GM19023 (cell line): ENCODE measurements at regions not wholly inside any gene's neighbourhood (a gene's known extent, or its start where the extent isn't known, plus 50 kb on each side); places are given as distances from the start of the nearest gene placed in this dataset.
"Not testable (repeated sequence)": the region's sequence is repeated elsewhere in the genome, so short reads cannot be mapped to it uniquely, and the experiment has no call there.

Source experiments
- ATAC-seq: cut with Tn5 transposase; IDR thresholded peaks from one replicate; pipeline ENCODE4 v1.9.1; 2021; ENCODE audit warnings: mild to moderate bottlenecking, moderate library complexity; ENCODE audit not compliant: unreplicated experiment

DNA sequence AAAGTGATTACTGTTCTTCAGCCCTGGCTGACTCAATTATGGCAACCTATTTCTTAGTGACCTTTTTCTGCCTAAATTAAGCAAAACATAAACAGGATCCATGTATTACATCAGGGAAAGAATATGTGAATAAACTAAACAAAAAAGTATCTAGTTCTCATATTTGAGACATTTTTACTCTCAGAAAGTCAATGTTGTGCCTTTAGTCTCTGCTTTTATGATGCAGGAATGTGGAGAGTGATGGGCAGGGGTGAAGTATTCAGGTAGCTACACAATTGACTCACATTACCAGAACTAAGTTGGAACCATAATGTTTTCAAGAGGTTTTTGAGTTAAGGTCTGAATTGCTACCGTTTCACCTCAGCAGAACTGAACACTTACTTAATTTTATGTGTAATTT, 462.7 kb upstream of the CXADR start:
- no peak for ATAC-seq

DNA sequence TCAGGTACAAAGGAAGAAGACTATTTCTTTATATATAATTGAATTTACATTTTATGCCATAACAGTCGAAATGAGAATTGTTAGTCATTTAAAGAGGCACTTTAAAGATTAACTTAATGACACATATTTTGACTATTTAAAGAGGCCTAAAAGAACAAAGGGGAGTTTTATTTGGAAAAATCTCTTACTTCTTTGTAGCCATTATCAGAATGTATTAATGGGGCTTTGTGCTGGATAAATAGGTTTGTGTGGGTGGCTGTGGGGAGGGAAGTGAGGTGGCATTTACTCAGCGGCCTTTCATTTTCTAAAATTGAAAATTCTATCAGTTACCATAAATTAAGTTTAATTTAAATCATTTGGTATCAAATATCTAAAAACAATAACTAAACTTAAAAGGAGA, 462.2 kb upstream of the CXADR start:
- ATAC-seq, result no peak

DNA sequence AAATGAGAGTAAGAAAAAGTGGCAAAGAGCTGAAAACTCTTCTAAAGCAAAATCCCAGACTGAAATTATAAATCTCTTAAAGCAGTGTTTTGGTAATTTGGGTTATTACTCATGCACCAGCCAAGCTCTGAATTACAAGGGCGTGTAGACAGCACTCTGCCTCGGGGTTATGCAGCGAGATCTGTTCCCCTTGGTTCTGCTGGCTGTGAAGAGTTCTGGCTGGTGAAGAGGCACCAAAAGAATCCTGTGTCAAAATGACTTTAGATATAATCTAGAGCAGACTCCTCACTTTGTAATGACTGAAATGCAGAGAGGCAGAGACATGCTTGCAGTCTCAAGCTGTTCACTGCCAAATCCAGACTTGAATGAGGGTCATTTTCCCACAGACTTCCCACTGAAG, 461.8 kb upstream of the CXADR start:
- no peak for ATAC-seq

DNA sequence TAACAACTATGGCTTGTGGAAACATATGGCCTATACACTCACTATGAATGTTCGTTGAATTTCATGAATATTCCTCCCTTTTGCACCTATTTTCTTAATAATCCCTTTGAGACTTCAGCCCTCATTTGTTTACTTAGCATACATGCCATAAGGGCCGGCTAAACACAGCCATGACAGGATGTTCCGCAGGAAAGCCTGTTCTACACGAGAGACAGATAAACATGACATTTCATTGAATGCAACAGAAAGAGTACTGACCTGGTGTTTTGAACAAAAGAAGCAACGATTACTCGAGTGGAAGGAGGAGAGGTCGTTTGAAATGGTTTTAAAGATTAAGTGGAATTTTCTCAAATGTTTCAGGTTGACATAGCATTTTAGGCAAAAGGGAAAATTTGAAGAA, 459.5 kb upstream of the CXADR start:
- no peak for ATAC-seq

DNA sequence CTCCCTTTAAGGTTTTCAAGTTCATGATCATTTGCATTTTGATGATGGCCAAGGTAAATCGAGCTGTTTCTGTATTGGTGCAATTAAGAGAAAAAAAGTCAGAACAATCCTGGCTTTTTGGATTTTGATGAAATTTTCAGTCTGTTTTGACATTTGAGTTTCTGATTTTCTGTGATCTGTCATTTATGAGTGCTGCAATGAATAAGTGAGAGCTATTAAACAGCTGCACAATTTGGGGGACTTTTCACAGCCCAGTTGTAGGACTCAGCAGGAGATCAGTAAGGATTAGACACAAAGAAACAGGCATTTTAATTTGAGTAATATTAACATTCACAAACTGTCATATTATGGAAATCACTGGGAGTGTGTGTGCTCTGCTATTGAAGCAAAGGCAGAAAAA, 452.9 kb upstream of the CXADR start:
- ATAC-seq, result no peak

DNA sequence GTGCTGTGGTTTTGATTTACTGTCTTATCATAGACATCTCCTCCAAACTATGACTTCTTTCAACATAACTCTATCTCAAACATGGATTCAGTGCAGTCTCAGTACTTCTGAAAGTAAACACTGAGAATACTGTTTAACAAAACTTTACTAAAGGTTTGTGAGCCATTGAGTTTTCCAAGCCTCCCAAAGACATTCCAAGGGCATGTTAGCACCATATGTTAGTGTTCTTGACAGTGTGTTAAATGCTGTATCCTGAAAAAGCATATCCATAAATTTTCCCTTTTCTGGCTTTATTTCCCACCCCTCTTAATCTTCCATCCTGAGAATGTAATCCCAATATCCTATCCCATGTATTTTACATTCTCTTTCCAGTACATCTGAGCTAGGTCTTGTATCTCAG, 446.8 kb upstream of the CXADR start:
- ATAC-seq, result no peak

DNA sequence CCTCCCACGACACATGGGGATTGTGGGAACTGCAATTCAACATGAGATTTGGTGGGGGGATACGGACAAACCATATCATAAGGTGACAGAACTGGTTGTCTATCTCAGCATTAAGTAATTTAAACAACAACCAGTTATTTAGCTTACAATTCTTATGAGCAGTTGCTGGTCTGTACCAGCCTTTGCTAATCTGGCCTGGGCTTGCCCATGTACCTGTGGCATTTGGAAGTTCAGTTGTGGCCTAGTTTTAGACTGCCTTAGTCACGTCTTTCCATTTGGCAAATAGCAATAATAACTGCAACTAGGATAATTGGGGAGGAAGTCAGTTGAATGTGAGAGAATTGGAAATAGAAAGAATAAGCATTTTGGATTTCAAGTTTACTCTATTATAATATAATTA, 441.8 kb upstream of the CXADR start:
- ATAC-seq, result no peak

DNA sequence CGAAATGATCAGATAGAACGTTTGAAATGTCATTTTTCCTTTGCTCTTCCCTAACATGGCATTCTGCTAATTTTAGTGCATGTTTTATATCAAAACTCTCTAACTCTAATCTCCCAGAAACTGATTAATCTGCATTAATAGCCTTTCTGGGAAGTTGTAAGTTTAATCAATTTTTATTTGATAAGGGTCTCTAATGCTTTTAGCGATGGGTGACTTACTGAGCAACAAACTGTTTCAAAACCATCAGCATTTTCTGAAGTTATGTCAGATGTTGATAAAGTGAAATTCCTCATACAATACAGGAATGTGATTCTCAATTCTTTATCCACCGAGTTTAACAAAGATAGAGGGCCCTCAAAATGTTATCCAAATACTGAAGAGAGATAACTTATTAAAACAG, 431.6 kb upstream of the CXADR start:
- no peak for ATAC-seq

DNA sequence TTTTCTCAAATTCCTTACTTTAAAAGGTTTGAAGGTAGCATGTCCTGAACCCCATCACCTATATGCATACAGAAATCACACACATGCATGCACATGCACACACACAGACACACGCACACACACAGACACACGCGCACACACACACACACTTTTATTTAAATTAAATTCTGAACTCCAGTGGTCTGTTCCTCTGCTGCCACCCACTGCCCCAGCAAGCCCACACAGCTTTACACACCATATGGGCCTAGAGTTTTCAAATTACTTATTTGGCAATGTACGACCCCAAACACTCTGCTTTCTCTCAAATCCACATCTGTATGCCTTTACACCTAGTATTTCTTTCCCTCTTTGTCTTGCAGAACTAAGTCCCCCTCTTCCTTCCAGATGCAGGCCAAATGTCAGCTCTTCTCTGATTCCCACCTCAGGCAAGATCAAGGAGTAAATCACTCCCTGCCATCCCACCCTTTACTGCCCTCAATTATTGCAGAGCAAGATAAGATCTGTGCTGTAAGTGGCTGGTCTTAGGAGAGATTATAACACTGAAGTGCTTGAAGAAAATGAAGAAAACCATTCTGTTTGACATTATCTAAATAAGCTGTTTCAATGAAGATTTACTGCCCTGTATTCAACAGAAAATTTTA, 429.9 kb upstream of the CXADR start:
- ATAC-seq, result no peak

DNA sequence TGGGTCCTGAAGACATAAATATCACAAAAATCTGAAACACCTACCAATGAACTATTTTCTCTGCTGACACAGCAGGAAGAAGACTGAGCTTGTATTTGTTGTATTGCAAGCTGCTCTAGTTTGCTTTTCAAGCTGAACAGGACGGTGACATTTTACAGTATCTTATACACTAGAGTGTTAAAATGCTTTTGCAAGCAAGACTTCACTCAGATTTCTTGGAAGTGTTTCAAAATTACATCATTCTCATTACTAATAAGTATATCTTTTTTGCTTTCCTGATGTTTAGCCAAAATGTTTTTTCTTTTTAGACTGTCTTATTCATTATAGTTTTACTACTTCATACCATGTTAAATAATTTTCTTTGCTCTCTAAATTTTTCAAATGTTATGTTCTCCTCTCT, 427.1 kb upstream of the CXADR start:
- ATAC-seq, result no peak

DNA sequence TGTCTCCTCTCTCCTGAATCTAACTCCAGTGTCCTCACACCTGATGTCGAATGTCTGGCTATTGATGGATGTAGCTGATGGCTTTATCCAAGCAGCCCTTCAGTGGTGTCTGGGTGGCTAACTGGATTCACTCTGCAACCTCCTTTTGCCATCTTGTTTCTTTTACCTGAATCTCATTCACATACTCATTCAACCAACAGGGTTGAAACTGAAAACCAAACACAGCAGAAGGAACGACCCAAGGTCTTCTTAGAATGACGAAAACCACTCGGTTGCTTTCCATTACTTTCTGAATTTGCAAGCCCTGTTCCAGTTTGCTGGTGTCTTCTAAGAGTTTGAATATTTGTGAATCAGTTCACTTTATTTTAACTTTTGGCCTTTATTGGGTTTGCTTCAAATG, 424.3 kb upstream of the CXADR start:
- ATAC-seq, result no peak

DNA sequence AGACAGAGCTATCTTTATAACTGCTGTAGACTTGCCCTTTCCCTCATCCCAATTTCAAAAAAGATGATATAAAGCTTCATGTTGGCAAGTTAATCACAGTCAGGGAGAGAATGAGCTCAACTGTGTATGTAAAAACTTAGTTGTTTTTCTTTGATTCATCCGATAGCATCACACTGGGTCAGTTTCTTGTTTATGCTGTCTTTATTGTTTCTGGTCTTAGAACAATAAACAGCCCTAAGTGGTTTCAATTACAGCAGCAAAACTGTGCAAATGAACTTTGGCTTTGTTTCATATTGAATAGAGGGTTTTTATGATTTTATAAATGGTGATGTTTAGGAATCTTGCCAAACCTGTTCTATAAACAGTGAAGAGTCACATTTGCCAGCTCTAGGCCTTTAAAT, 423.8 kb upstream of the CXADR start:
- ATAC-seq, result no peak

DNA sequence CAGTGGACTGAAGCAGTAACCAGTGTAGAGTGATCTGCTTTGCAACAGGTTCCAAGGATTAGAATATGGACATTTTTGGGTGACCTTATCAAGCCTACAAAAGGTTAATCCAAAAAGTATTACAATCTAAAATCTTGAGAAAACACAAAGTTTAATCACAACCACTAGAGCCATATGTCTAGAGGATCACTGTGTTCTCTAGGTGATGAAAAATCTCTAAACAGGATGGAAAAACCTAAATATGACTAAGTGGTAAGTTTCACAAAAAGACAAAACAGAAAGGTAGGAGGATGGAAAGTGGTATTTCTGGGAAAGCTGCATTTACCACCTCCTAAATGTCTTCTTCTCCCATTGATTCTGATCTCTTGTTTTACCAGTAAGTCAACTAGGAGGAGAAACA, 411.1 kb upstream of the CXADR start:
- no peak for ATAC-seq

DNA sequence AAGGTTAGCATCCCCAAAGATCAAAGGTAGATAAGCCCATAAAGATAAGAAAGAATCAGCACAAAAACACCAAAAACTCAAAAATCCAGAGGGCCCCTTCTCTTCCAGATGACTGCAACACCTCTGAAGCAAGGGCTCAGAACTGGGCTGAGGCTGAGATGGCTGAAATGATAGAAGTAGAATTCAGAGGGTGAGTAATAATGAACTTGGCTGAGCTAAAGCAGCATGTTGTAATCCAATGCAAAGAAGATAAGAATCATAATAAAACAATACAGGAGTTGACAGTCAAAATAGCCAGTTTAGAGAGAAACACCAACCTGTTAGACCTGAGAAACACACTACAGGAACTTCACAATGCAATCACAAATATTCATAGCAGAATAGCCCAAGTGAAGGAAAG, 406.9 kb upstream of the CXADR start:
- ATAC-seq, result no peak

DNA sequence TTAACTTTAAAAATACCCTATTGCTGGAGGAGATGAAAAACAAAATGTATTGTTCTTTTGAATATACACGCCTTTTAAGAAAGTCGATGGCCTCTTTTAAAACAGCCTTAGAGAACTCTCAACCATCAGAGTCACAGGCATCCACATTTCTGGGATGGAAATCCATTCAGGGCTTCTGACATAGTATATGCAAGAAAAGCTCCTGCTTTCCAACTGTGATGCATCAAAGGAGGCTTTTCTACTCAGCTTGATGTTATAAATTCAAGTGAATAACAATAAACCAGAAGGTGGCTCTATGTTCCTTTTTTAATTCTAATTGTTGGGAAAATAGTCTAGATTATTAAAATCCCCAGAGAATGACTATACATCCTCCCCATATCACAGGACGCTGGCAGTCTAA, 398.8 kb upstream of the CXADR start:
- ATAC-seq, result no peak

DNA sequence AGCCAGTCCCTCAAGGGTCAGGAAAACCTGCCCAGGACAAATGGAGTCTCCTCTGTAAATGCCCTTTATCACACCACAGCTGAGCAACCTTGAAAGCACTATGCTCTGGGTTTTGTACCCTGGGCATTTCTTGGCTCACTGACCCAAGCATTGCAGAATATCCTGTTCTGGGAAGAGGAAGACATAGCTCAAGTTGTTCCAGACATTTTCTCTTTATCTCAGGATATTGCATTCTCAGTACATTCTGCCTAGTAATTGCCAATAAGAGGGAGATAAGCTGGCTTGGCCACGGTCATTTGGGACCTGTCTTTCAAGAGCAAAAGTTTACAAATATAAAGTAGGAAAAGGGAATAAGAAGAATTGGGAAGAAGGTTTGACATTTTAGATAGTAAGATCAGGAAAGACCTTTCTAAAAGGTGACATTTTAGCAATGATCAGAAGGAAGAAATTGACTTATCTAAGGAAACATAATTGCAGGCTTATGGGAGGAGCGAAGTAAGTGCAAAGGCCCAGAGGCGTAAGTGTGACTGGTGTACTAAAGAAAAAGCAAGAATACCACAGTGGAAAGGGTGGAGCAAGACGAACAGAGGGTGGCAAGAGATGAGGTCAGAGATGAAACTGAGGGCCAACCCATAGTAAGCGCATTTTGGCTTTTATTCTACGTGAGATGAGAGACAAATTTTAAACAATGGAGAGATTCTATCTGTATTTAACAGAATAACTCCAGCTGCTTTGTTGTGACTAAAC, 394.0 kb upstream of the CXADR start:
- ATAC-seq, result no peak

DNA sequence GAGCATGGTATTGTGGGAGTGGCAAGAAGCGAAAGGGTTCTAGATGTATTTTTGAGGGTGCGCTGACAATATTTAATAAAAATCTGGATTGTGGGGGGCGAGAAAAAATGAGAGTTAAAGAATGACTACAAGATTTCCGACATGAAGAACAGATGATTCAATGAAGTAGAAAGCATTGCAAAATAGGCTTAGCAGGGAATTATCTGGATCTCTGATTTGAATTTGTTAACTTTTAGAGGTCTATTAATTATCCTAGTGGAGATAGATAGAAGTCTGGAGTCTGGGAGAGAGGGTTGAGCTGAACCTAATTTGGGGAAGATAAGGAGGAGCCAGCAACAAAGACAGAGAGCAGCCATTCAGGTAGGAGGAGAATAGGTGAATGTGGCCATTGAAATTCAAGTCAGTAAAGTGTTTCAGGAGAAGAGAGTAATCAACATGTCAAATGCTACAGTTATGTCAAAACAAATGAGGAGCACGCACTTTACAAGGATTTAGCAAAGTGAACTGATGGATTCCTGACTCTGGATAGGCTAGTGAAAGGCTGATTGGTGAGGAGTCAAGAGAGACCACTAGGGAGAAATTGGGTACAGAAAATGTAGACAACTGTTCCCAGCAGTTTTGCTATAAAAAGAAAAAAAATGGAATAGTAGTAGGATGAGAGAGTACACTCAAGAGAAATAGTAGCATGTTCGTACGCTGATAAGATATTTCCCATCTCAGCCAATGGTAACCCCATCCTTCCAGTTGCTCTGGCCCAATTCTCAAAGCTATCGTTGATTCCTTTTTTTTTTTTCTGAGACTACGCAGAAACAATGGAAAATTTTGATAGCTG, 393.2 kb upstream of the CXADR start:
- ATAC-seq, result no peak

DNA sequence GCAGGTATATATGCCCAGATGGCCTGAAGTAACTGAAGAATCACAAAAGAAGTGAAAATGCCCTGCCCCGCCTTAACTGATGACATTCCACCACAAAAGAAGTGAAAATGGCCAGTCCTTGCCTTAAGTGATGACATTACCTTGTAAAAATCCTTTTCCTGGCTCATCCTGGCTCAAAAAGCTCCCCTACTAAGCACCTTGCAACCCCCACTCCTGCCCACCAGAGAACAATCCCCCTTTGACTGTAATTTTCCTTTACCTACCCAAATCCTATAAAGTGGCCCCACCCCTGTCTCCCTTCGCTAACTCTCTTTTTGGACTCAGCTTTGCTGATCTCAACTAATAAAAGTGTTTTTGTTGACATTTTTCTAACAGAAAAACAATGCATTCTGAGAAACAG, 385.4 kb upstream of the CXADR start:
- ATAC-seq, result not testable (repeated sequence)

DNA sequence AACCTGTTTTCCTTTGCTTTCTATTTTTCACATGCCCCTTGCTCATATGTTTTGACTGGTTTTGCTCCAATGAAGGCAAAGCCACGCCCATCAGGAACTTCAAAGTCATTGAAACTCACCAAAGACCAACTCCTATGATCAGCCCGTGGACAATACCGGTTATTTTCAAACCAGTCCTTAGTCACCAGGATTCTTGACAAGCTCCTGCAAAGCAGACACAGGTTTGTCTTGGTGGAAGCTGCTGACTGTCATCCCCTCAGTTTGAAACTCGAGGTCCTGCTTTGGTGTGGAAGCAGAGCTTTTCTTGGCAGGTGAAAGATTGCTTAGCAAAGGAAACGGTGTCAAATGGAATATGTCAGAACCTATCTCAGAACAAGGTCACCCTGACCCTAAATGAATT, 384.7 kb upstream of the CXADR start:
- no peak for ATAC-seq

DNA sequence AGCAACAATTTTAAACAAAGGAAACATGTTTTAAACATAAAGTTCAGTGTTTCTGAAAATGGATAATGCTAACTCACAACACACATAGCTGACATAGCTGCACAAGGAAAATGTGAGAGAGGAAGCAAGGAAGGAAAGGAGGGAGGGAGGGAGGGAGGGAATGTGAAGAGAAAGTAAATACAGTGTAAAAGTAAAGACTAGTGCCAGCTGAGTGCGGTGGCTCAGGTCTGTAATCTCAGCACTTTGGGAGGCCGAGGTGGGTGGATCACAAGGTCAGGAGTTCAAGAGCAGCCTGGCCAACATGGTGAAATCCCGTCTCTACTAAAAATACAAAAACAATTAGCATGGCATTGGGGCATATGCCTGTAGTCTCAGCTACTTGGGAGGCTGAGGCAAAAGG, 373.7 kb upstream of the CXADR start:
- ATAC-seq, result not testable (repeated sequence)

DNA sequence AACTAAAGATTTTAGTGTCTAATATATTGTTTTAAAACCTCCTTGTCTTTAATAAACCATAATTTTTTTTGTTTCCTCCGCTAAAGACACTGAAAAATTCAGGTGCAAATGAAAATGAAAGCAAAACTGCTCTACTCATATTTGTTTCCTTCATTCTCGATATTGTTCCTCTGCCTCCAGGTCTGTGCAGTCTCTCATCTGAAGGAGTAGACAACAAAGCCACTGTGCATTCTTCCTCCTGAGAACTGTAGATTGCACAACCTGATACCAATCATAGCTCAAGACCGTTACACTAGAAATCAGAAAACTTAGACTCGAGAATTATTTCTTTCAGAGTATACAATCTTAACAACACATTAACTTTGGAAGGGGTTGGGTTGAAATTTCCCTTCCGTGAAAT, 373.1 kb upstream of the CXADR start:
- no peak for ATAC-seq

DNA sequence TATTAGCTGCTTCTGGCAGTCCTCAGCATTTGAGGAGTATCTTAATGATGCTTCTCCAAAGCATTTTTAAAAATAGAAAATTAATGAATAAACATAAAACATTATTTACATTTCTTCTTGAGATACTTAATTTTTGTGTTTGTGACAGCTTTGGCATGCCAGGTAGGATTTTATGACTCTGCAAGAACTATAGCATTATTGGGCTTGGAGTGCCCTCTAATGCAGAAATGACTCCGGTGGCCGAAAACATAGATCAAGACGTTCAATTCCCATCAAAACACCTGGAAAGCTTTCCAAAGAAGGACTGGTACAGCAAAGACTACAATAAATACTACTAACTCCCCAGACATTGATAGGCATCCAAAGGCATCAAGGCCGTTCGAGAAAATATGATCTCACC, 366.4 kb upstream of the CXADR start:
- ATAC-seq, result no peak
